ENCODE measurements at regions not wholly inside any gene's neighbourhood (a gene's known extent, or its start where the extent isn't known, plus 50 kb on each side); places are given as distances from the start of the nearest gene placed in this dataset.

DNA sequence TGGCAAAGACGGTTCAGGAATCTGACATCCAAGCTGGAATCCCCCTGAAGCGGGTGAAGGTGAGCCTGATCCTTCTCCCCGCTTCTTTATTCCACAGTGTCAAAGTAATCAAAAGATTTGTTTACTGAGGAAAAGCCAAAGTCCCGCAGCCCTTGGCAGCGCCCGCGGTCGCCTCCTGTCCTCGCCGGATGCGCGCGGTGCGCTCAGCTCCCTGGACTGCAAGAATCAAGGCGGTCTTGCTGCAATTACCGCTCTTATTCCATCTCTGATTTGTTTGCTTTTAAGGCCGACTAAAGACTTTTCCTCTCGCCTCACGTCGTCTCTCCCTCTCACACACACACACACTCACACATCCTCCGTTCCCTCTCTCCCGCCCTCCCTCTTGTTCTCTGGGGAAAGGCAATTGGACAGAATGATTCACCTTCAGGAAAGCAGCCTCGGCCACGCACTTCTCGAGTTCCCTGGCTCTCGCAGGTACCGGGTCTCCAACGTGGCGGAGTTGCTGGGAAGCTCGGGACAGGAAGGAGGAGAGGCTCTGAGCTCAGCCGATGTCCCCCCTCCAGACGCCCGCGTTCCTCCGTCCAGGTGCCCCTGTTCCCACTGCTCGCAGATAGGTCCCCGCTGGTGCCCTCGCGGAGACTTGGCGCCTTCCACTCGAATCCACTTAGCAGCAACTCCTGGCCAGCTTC lies 68.6 kb upstream of the USP15 start:
- TF ChIP-seq CTCF (IDR thresholded peaks at IDR 0.05) (no peak), POLR2A (IDR thresholded peaks at IDR 0.05) (no peak)
